Neural progenitor cell (in vitro differentiated cells): ENCODE measurements at regions not wholly inside any gene's neighbourhood (a gene's known extent, or its start where the extent isn't known, plus 50 kb on each side); places are given as distances from the start of the nearest gene placed in this dataset.

Source experiments
- EZH2 ChIP-seq: fragments of 200-600 bp; sonication (generic); IDR thresholded peaks from 2 replicates; pipeline ENCODE4 v1.6.1; 2017; ENCODE audit warnings: antibody characterized with exemption, mild to moderate bottlenecking, moderate library complexity
- EZH2phosphoT487 ChIP-seq: fragments of 200-600 bp; sonication (generic); IDR thresholded peaks from 2 replicates; pipeline ENCODE4 v1.6.1; 2017; ENCODE audit warnings: antibody characterized with exemption
- TF ChIP-seq, protein P1 (sequence below): fragments of 200-600 bp; sonication (generic); IDR thresholded peaks from 2 replicates; pipeline ENCODE4 v1.5.1; 2017; ENCODE audit warnings: antibody characterized with exemption, mild to moderate bottlenecking

DNA sequence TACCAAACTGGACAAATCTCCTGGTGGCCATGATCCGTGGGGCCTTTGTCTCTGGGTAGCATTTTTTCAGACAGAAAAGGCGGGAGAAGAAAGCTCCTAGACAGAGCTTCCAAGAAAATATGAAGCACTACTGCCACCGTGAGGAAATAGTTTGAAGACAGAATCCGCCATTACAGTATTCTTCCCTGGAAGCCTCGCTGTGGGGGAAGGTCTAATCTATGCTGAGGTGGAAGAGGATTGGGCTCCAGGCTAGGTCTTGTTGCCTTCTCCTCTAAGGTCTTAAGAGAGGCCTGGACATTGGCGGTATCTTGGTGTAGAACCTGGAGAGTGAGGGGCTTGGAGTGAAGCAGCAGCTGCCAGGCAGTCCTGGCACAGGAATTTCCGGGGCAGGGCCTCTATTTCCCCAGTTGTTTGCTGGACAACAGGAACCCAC, 218.9 kb downstream of the OR13H1 start:
- TF ChIP-seq, protein P1, sequence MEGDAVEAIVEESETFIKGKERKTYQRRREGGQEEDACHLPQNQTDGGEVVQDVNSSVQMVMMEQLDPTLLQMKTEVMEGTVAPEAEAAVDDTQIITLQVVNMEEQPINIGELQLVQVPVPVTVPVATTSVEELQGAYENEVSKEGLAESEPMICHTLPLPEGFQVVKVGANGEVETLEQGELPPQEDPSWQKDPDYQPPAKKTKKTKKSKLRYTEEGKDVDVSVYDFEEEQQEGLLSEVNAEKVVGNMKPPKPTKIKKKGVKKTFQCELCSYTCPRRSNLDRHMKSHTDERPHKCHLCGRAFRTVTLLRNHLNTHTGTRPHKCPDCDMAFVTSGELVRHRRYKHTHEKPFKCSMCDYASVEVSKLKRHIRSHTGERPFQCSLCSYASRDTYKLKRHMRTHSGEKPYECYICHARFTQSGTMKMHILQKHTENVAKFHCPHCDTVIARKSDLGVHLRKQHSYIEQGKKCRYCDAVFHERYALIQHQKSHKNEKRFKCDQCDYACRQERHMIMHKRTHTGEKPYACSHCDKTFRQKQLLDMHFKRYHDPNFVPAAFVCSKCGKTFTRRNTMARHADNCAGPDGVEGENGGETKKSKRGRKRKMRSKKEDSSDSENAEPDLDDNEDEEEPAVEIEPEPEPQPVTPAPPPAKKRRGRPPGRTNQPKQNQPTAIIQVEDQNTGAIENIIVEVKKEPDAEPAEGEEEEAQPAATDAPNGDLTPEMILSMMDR, result no peak
- no peak for TF ChIP-seq EZH2
- no peak for TF ChIP-seq EZH2phosphoT487
